NCI-H146 treated with DMSO at 0.1 percent for 48 hours (cell line): ENCODE measurements at regions not wholly inside any gene's neighbourhood (a gene's known extent, or its start where the extent isn't known, plus 50 kb on each side); places are given as distances from the start of the nearest gene placed in this dataset.
"Not testable (repeated sequence)": the region's sequence is repeated elsewhere in the genome, so short reads cannot be mapped to it uniquely, and the experiment has no call there.

Experiments used
- DNase-seq: peaks from one replicate; lab custom pipeline; 2025; ENCODE audit not compliant: unreplicated experiment; lab: John Stamatoyannopoulos, UW

- no peak for DNase-seq
Observed at GRCh38 chr4:124997991-124998390, 285.5 kb upstream of the ANKRD50 start.

GRCh38 chr4:124997124-124997523 is 284.6 kb upstream of the ANKRD50 start:
- DNase-seq: no peak

- DNase-seq: no peak
Observed at GRCh38 chr4:124993838-124994237, 281.3 kb upstream of the ANKRD50 start.

- DNase-seq: no peak
Observed at GRCh38 chr4:124990398-124990797, 277.9 kb upstream of the ANKRD50 start.

GRCh38 chr4:124980276-124980752 is 267.8 kb upstream of the ANKRD50 start:
- no peak for DNase-seq

GRCh38 chr4:124978536-124978935 is 266.0 kb upstream of the ANKRD50 start:
- DNase-seq: not testable (repeated sequence)

GRCh38 chr4:124977045-124977444 is 264.5 kb upstream of the ANKRD50 start:
- DNase-seq: no peak

- DNase-seq: no peak
Observed at GRCh38 chr4:124974152-124974551, 261.6 kb upstream of the ANKRD50 start.

GRCh38 chr4:124973716-124974115 is 261.2 kb upstream of the ANKRD50 start:
- DNase-seq: no peak

GRCh38 chr4:124970011-124970410 is 257.5 kb upstream of the ANKRD50 start:
- DNase-seq: no peak

GRCh38 chr4:124965497-124965891 is 253.0 kb upstream of the ANKRD50 start:
- no peak for DNase-seq

- DNase-seq: no peak
Observed at GRCh38 chr4:124964852-124965496, 252.4 kb upstream of the ANKRD50 start.

- DNase-seq: no peak
Observed at GRCh38 chr4:124964251-124964650, 251.7 kb upstream of the ANKRD50 start.

GRCh38 chr4:124961138-124961750 is 248.7 kb upstream of the ANKRD50 start:
- DNase-seq: no peak

GRCh38 chr4:124958847-124959246 is 246.3 kb upstream of the ANKRD50 start:
- DNase-seq: no peak

- DNase-seq: no peak
Observed at GRCh38 chr4:124955476-124955875, 242.9 kb upstream of the ANKRD50 start.

- DNase-seq: no peak
Observed at GRCh38 chr4:124954046-124954445, 241.5 kb upstream of the ANKRD50 start.

GRCh38 chr4:124953486-124953885 is 241.0 kb upstream of the ANKRD50 start:
- DNase-seq: no peak

GRCh38 chr4:124953061-124953460 is 240.5 kb upstream of the ANKRD50 start:
- no peak for DNase-seq

- DNase-seq: no peak
Observed at GRCh38 chr4:124952601-124953000, 240.1 kb upstream of the ANKRD50 start.

- no peak for DNase-seq
Observed at GRCh38 chr4:124948976-124949597, 236.6 kb upstream of the ANKRD50 start.

- no peak for DNase-seq
Observed at GRCh38 chr4:124947622-124948265, 235.2 kb upstream of the ANKRD50 start.
